Karpas-422 (cell line): ENCODE measurements at regions not wholly inside any gene's neighbourhood (a gene's known extent, or its start where the extent isn't known, plus 50 kb on each side); places are given as distances from the start of the nearest gene placed in this dataset.

Experiments used
- DNase-seq: peaks from one replicate; pipeline ENCODE4 v3.0.0-alpha.2; 2015
- H2AFZ ChIP-seq: fragments of 200-600 bp; sonication (generic); 2 replicates; pipeline ENCODE4 v1.6.1; 2014; ENCODE audit warnings: antibody characterized with exemption, low read length, mixed read lengths
- H3K27ac ChIP-seq: fragments of 200-600 bp; sonication (generic); 2 replicates; pipeline ENCODE4 v1.5.1; 2014; ENCODE audit warnings: mild to moderate bottlenecking, low read length, moderate library complexity
- H3K27me3 ChIP-seq: fragments of 200-600 bp; sonication (generic); 2 replicates; pipeline ENCODE4 v1.6.1; 2014; ENCODE audit warnings: low read length, mixed read lengths
- H3K36me3 ChIP-seq: fragments of 200-600 bp; sonication (generic); 2 replicates; pipeline ENCODE4 v1.6.1; 2014; ENCODE audit warnings: low read length, mixed read lengths; ENCODE audit not compliant: insufficient read depth
- H3K4me1 ChIP-seq: fragments of 200-600 bp; sonication (generic); 2 replicates; pipeline ENCODE4 v1.6.1; 2014; ENCODE audit warnings: mild to moderate bottlenecking, low read length, mixed read lengths
- H3K4me2 ChIP-seq: fragments of 200-600 bp; sonication (generic); 2 replicates; pipeline ENCODE4 v1.6.1; 2014; ENCODE audit warnings: low read length, low read depth, mild to moderate bottlenecking; ENCODE audit not compliant: poor library complexity, severe bottlenecking
- H3K4me3 ChIP-seq: fragments of 200-600 bp; sonication (generic); 2 replicates; pipeline ENCODE4 v1.5.1; 2014; ENCODE audit warnings: mild to moderate bottlenecking, antibody characterized with exemption, low read length, mixed read lengths
- H3K79me2 ChIP-seq: fragments of 200-600 bp; sonication (generic); 2 replicates; pipeline ENCODE4 v1.6.1; 2014; ENCODE audit warnings: mild to moderate bottlenecking, low read length, mixed read lengths
- H3K9ac ChIP-seq: fragments of 200-600 bp; sonication (generic); 2 replicates; pipeline ENCODE4 v1.6.0; 2014; ENCODE audit warnings: low read length
- H3K9me2 ChIP-seq: fragments of 200-600 bp; sonication (generic), shearing (Covaris generic); replicated peaks from 2 replicates; pipeline ENCODE4 v1.6.0; 2014; ENCODE audit warnings: mild to moderate bottlenecking, low read length, moderate library complexity; ENCODE audit not compliant: insufficient read depth
- H3K9me3 ChIP-seq: fragments of 300-700, 200-600 bp; sonication (generic); 2 replicates; pipeline ENCODE4 v1.6.1; 2014; ENCODE audit warnings: low read length, mixed read lengths
- H4K20me1 ChIP-seq: fragments of 200-600 bp; sonication (generic); 2 replicates; pipeline ENCODE4 v1.6.1; 2014; ENCODE audit warnings: mild to moderate bottlenecking, antibody characterized with exemption, low read length, low read depth; ENCODE audit not compliant: insufficient read depth

- no peaks in the 10 kb centered on the region for H3K36me3 ChIP-seq
- DNase-seq, result no peak
- no peak overlapping the region for H2AFZ ChIP-seq
- H3K4me3 ChIP-seq, result no peak overlapping the region
- H4K20me1 ChIP-seq, result no peaks in the 10 kb centered on the region
- H3K9ac ChIP-seq, result no peak overlapping the region
- no peak overlapping the region for H3K27ac ChIP-seq
- H3K9me3 ChIP-seq, result no peaks in the 10 kb centered on the region
- H3K79me2 ChIP-seq, result no peaks in the 10 kb centered on the region
- H3K27me3 ChIP-seq, result 0 out of 2 replicates have a peak, but pooled peaks cover 2% of the 10 kb centered on the region
- H3K4me2 ChIP-seq, result no peak overlapping the region
- peaks cover 4% of the 10 kb centered on the region for H3K4me1 ChIP-seq
- H3K9me2 ChIP-seq, result no peaks in the 10 kb centered on the region
Measured at GRCh38 chr5:40381016-40381415, 298.7 kb upstream of the PTGER4 start.

- DNase-seq, result no peak
- H3K27ac ChIP-seq, result no peak overlapping the region
Measured at GRCh38 chr5:40378396-40379177, 301.1 kb upstream of the PTGER4 start.

GRCh38 chr5:40376566-40376965, 303.1 kb upstream of the PTGER4 start:
- no peak for DNase-seq
- Histone ChIP-seq H4K20me1 (no peaks in the 10 kb centered on the region), H3K4me3 (no peak overlapping the region), H3K27me3 (no peaks in the 10 kb centered on the region), H3K9ac (no peak overlapping the region), H3K27ac (no peak overlapping the region), H3K4me2 (no peak overlapping the region), H3K4me1 (no peaks in the 10 kb centered on the region), H2AFZ (no peak overlapping the region), H3K36me3 (no peaks in the 10 kb centered on the region), H3K79me2 (no peaks in the 10 kb centered on the region), H3K9me2 (no peaks in the 10 kb centered on the region), H3K9me3 (no peaks in the 10 kb centered on the region)

More at GRCh38 chr5:40378396-40379177, 301.1 kb upstream of the PTGER4 start:
- Histone ChIP-seq H3K4me1 (no peaks in the 10 kb centered on the region), H3K36me3 (no peaks in the 10 kb centered on the region), H3K9ac (no peak overlapping the region), H3K9me2 (no peaks in the 10 kb centered on the region), H3K4me3 (no peak overlapping the region), H3K27me3 (no peaks in the 10 kb centered on the region), H3K9me3 (no peaks in the 10 kb centered on the region), H3K4me2 (no peak overlapping the region), H4K20me1 (no peaks in the 10 kb centered on the region), H2AFZ (no peak overlapping the region), H3K79me2 (no peaks in the 10 kb centered on the region)

GRCh38 chr5:40374853-40375252, 304.9 kb upstream of the PTGER4 start:
- H3K4me2 ChIP-seq, result no peak overlapping the region
- no peak for DNase-seq
- no peaks in the 10 kb centered on the region for H3K36me3 ChIP-seq
- no peak overlapping the region for H3K27ac ChIP-seq
- H3K4me1 ChIP-seq, result no peaks in the 10 kb centered on the region
- no peak overlapping the region for H3K4me3 ChIP-seq
- H2AFZ ChIP-seq, result no peak overlapping the region
- no peaks in the 10 kb centered on the region for H3K9me3 ChIP-seq
- no peaks in the 10 kb centered on the region for H3K79me2 ChIP-seq
- H3K27me3 ChIP-seq, result no peaks in the 10 kb centered on the region
- H3K9ac ChIP-seq, result no peak overlapping the region
- no peaks in the 10 kb centered on the region for H3K9me2 ChIP-seq
- H4K20me1 ChIP-seq, result no peaks in the 10 kb centered on the region

GRCh38 chr5:40368200-40368599, 311.5 kb upstream of the PTGER4 start:
- H3K4me2 ChIP-seq, result no peak overlapping the region
- H2AFZ ChIP-seq, result no peak overlapping the region
- no peak for DNase-seq
- H3K9me3 ChIP-seq, result no peaks in the 10 kb centered on the region
- no peak overlapping the region for H3K27ac ChIP-seq
- H3K79me2 ChIP-seq, result no peaks in the 10 kb centered on the region
- H3K36me3 ChIP-seq, result no peaks in the 10 kb centered on the region
- no peaks in the 10 kb centered on the region for H3K4me1 ChIP-seq
- H3K9me2 ChIP-seq, result no peaks in the 10 kb centered on the region
- H3K9ac ChIP-seq, result no peak overlapping the region
- H3K4me3 ChIP-seq, result no peak overlapping the region
- H3K27me3 ChIP-seq, result no peaks in the 10 kb centered on the region
- H4K20me1 ChIP-seq, result no peaks in the 10 kb centered on the region

GRCh38 chr5:40367255-40367654, 312.5 kb upstream of the PTGER4 start:
- H3K9me2 ChIP-seq, result no peaks in the 10 kb centered on the region
- no peak overlapping the region for H2AFZ ChIP-seq
- no peak overlapping the region for H3K27ac ChIP-seq
- H3K9ac ChIP-seq, result no peak overlapping the region
- no peaks in the 10 kb centered on the region for H3K36me3 ChIP-seq
- H3K4me1 ChIP-seq, result no peaks in the 10 kb centered on the region
- no peak overlapping the region for H3K4me3 ChIP-seq
- H3K9me3 ChIP-seq, result 0 out of 2 replicates have a peak, but pooled peaks cover 2% of the 10 kb centered on the region
- no peaks in the 10 kb centered on the region for H3K27me3 ChIP-seq
- H3K79me2 ChIP-seq, result no peaks in the 10 kb centered on the region
- no peak for DNase-seq
- no peaks in the 10 kb centered on the region for H4K20me1 ChIP-seq
- H3K4me2 ChIP-seq, result no peak overlapping the region

GRCh38 chr5:40365342-40366330, 314.1 kb upstream of the PTGER4 start:
- H3K27me3 ChIP-seq, result no peaks in the 10 kb centered on the region
- no peaks in the 10 kb centered on the region for H3K36me3 ChIP-seq
- no peak overlapping the region for H3K4me2 ChIP-seq
- H3K9me2 ChIP-seq, result no peaks in the 10 kb centered on the region
- H3K4me3 ChIP-seq, result no peak overlapping the region
- no peaks in the 10 kb centered on the region for H3K4me1 ChIP-seq
- no peak overlapping the region for H2AFZ ChIP-seq
- no peaks in the 10 kb centered on the region for H4K20me1 ChIP-seq
- H3K79me2 ChIP-seq, result no peaks in the 10 kb centered on the region
- DNase-seq, result no peak
- H3K9ac ChIP-seq, result no peak overlapping the region
- 0 out of 2 replicates have a peak, but pooled peaks cover 2% of the 10 kb centered on the region for H3K9me3 ChIP-seq
- H3K27ac ChIP-seq, result no peak overlapping the region

GRCh38 chr5:40364441-40364840, 315.3 kb upstream of the PTGER4 start:
- Histone ChIP-seq H3K4me2 (no peak overlapping the region), H3K9me2 (no peaks in the 10 kb centered on the region), H3K4me3 (no peak overlapping the region), H3K27ac (no peak overlapping the region), H3K36me3 (no peaks in the 10 kb centered on the region), H3K27me3 (no peaks in the 10 kb centered on the region), H3K9me3 (0 out of 2 replicates have a peak, but pooled peaks cover 2% of the 10 kb centered on the region), H2AFZ (no peak overlapping the region), H3K9ac (no peak overlapping the region), H4K20me1 (no peaks in the 10 kb centered on the region), H3K79me2 (no peaks in the 10 kb centered on the region), H3K4me1 (no peaks in the 10 kb centered on the region)
- no peak for DNase-seq
